ENCODE measurements at regions not wholly inside any gene's neighbourhood (a gene's known extent, or its start where the extent isn't known, plus 50 kb on each side); places are given as distances from the start of the nearest gene placed in this dataset.

- no peak overlapping the region for H3K4me3 ChIP-seq (ENCODE audit: low read depth, low read length, poor library complexity, severe bottlenecking)
- no peaks in the 10 kb centered on the region for H3F3A ChIP-seq (ENCODE audit: insufficient read depth, low read length)
- no peak overlapping the region for H3K9ac ChIP-seq (ENCODE audit: low read length)
- no peak for TF ChIP-seq EZH2 (IDR thresholded peaks at IDR 0.05; ENCODE audit: borderline replicate concordance, low read length)
- TF ChIP-seq CTCF (IDR thresholded peaks at IDR 0.05; ENCODE audit: low read length), result no peak
- no peaks in the 10 kb centered on the region for H3K27me3 ChIP-seq (ENCODE audit: insufficient read depth, low read length)
- no peaks in the 10 kb centered on the region for H3K9me3 ChIP-seq (ENCODE audit: low read length)
- H3K27ac ChIP-seq (ENCODE audit: low read depth, low read length, poor library complexity, severe bottlenecking), result no peak overlapping the region
- H3K4me1 ChIP-seq (ENCODE audit: insufficient read depth, low read length, severe bottlenecking), result no peaks in the 10 kb centered on the region
- H2AFZ ChIP-seq (ENCODE audit: low read length), result no peak overlapping the region
- no peaks in the 10 kb centered on the region for H3K36me3 ChIP-seq (ENCODE audit: insufficient read depth, low read length)
- H4K20me1 ChIP-seq (ENCODE audit: insufficient read depth, low read length), result no peaks in the 10 kb centered on the region
- H3K9me2 ChIP-seq (ENCODE audit: low read depth, low read length), result no peaks in the 10 kb centered on the region
- H3K79me2 ChIP-seq (ENCODE audit: insufficient read depth, low read length), result no peaks in the 10 kb centered on the region
- no peak overlapping the region for H3K4me2 ChIP-seq (ENCODE audit: low read length)
Measured at GRCh38 chr6:95365454-95365853, 211.9 kb upstream of the MANEA start.

GRCh38 chr6:95366414-95366813, 210.9 kb upstream of the MANEA start:
- H3K27ac ChIP-seq (ENCODE audit: low read depth, low read length, poor library complexity, severe bottlenecking), result no peak overlapping the region
- no peaks in the 10 kb centered on the region for H3K27me3 ChIP-seq (ENCODE audit: insufficient read depth, low read length)
- H4K20me1 ChIP-seq (ENCODE audit: insufficient read depth, low read length), result no peaks in the 10 kb centered on the region
- no peaks in the 10 kb centered on the region for H3K9me2 ChIP-seq (ENCODE audit: low read depth, low read length)
- no peaks in the 10 kb centered on the region for H3K79me2 ChIP-seq (ENCODE audit: insufficient read depth, low read length)
- H3K4me1 ChIP-seq (ENCODE audit: insufficient read depth, low read length, severe bottlenecking), result no peaks in the 10 kb centered on the region
- no peak for TF ChIP-seq EZH2 (IDR thresholded peaks at IDR 0.05; ENCODE audit: borderline replicate concordance, low read length)
- TF ChIP-seq CTCF (IDR thresholded peaks at IDR 0.05; ENCODE audit: low read length), result no peak
- no peak overlapping the region for H3K4me2 ChIP-seq (ENCODE audit: low read length)
- no peaks in the 10 kb centered on the region for H3K9me3 ChIP-seq (ENCODE audit: low read length)
- no peak overlapping the region for H3K9ac ChIP-seq (ENCODE audit: low read length)
- no peak overlapping the region for H3K4me3 ChIP-seq (ENCODE audit: low read depth, low read length, poor library complexity, severe bottlenecking)
- no peaks in the 10 kb centered on the region for H3K36me3 ChIP-seq (ENCODE audit: insufficient read depth, low read length)
- H2AFZ ChIP-seq (ENCODE audit: low read length), result no peak overlapping the region
- no peaks in the 10 kb centered on the region for H3F3A ChIP-seq (ENCODE audit: insufficient read depth, low read length)

- Histone ChIP-seq H3F3A (ENCODE audit: insufficient read depth, low read length) (no peaks in the 10 kb centered on the region), H4K20me1 (ENCODE audit: insufficient read depth, low read length) (no peaks in the 10 kb centered on the region), H3K27ac (ENCODE audit: low read depth, low read length, poor library complexity, severe bottlenecking) (no peak overlapping the region), H3K27me3 (ENCODE audit: insufficient read depth, low read length) (no peaks in the 10 kb centered on the region), H3K36me3 (ENCODE audit: insufficient read depth, low read length) (no peaks in the 10 kb centered on the region), H3K79me2 (ENCODE audit: insufficient read depth, low read length) (no peaks in the 10 kb centered on the region), H3K9ac (ENCODE audit: low read length) (no peak overlapping the region), H3K4me3 (ENCODE audit: low read depth, low read length, poor library complexity, severe bottlenecking) (no peak overlapping the region), H2AFZ (ENCODE audit: low read length) (no peak overlapping the region), H3K4me1 (ENCODE audit: insufficient read depth, low read length, severe bottlenecking) (no peaks in the 10 kb centered on the region), H3K9me3 (ENCODE audit: low read length) (no peaks in the 10 kb centered on the region), H3K4me2 (ENCODE audit: low read length) (no peak overlapping the region), H3K9me2 (ENCODE audit: low read depth, low read length) (no peaks in the 10 kb centered on the region)
- TF ChIP-seq EZH2 (IDR thresholded peaks at IDR 0.05; ENCODE audit: borderline replicate concordance, low read length), result no peak
- TF ChIP-seq CTCF (IDR thresholded peaks at IDR 0.05; ENCODE audit: low read length), result no peak
Measured at GRCh38 chr6:95383878-95384277, 193.5 kb upstream of the MANEA start.
